GM10266 (cell line): ENCODE measurements at regions not wholly inside any gene's neighbourhood (a gene's known extent, or its start where the extent isn't known, plus 50 kb on each side); places are given as distances from the start of the nearest gene placed in this dataset.

Source experiments
- DNase-seq: peaks from one replicate; pipeline ENCODE4 v3.0.0; 2012; ENCODE audit errors: extremely low spot score
- CTCF ChIP-seq: IDR thresholded peaks from 2 replicates; pipeline ENCODE4 v1.5.1; 2012; ENCODE audit warnings: mild to moderate bottlenecking, low read depth; ENCODE audit not compliant: control insufficient read depth, insufficient read depth; ENCODE audit errors: missing control alignments

- TF ChIP-seq CTCF: no peak
- DNase-seq: no peak
These were observed 303.7 kb upstream of the TNRC6C start for GRCh38 chr17:77654850-77655249.

DNA sequence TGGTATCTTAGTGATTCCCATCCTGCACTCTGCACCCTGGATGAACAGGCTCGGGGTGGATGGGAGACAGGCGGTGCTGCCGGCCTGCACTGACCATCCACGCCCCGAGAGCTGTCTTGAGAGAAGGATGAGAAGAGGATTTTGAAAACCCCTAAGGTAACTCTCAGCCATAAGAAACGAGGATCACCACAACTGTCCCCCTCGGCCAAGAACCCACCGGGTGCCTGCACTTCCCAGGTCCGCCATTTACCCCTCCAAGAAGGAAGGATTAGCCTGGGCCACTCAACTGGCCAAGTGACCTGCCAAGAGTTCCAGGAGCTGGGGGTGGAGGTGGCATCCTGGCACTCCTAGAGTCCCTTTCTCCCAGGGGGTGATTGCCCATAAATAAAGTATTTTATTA lies 302.4 kb upstream of the TNRC6C start:
- no peak for DNase-seq
- no peak for TF ChIP-seq CTCF

DNA sequence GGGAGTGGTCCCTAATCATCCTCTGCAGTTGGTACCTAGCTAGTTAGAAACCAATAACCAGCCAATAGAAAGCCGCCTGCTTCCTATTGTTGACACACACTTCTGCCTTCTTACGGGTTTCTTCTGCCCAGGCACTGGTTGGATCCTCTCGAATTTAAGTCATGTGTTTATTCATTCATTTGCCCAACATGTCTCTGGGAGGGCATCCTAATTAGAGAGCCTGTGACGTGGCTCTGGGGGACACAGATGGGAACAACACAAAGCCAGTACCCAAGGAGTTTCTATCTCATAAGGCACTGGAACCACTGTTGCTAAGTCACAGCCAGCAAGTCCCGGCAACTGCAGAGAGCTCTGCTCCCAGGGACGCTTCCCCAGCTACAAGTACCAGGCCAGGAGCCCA lies 300.7 kb upstream of the TNRC6C start:
- no peak for DNase-seq
- no peak for TF ChIP-seq CTCF

DNA sequence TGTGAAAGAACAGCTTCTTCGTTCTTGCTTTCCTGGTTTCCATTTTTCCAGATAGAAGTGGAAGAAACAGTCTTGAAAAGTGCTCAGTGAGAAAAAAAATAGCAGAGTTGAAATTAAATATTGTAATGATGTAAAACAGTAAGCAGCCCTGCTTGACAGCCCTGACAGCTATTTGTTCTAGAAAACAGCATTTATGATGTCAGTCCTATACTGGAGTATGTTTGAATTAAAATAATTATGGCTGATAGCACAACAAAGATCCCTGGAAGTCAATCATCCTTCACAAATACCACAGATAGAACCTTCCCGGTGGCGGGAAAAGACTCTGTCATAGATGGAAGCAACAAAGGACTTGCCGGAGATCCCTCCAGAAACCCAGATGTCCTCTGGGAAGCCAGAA lies 298.0 kb upstream of the TNRC6C start:
- no peak for TF ChIP-seq CTCF

DNA sequence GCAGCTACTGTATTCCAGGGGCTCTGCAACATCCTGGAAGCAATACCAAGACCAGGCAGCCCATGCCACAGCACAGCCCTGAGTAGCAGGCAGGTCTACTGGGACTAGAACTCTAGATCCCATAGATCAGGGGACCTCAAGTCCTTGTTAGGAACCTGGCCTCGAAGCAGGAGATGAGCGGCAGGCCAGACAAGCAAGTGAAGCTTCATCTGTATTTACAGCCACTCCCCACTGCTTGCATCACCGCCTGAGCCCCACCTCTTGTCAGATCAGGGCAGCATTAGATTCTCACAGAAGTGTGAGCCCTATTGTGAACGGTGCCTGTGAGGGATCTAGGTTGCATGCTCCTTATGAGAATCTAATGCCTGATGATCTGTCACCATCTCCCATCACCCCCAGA lies 295.7 kb upstream of the TNRC6C start:
- no peak for TF ChIP-seq CTCF

More for the DNA sequence above, 298.0 kb upstream of the TNRC6C start:
- no peak for DNase-seq

GRCh38 chr17:77664097-77664729 lies 294.3 kb upstream of the TNRC6C start:
- no peak for DNase-seq
- TF ChIP-seq CTCF: no peak

More for the DNA sequence above, 295.7 kb upstream of the TNRC6C start:
- DNase-seq: no peak

DNA sequence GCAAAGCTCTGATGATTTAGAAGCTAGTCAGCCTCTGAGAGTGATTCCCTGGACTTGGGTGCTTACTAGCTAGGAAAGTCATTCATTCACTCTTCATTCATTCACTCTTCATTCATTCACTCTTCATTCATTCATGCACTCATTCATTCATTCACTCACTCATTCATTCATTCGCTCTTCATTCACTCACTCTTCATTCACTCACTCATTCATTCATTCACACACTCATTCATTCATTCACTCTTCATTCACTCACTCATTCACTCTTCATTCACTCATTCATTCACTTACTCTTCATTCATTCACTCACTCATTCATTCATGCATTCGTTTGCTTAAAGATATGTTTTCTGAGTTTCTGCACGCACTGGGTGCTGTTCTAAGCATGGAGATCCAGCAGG lies 292.7 kb upstream of the TNRC6C start:
- no peak for DNase-seq
- TF ChIP-seq CTCF: no peak
